ENCODE measurements at regions not wholly inside any gene's neighbourhood (a gene's known extent, or its start where the extent isn't known, plus 50 kb on each side); places are given as distances from the start of the nearest gene placed in this dataset.
A peak's percentile ranks its signal among the peaks of the same experiment; 100 is the strongest.

- peak in 2 of 3 experiments; percentile 49 to 72 for DNase-seq
Observed at GRCh38 chr2:74735009-74735408, 81.0 kb downstream of the SEMA4F start.

DNA sequence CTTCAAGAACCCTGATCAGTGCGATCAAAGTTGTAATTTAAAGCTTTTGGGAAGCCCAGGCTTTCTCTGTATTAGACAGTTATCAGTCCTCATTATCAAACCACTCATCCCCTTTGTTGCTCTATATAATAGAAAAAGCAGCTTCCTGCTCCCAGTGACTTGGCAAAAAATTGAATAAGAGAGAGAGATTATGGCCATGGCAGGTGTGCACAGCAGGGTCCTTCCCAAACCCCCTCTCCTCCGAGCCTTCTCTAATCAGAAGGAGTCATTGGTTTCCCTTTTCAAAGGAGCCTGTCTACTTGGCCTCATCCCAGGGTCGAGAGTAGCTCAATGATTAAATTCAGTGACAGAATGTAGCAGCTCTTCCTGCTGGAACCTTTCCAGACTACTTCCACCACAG, 81.5 kb downstream of the SEMA4F start:
- DNase-seq: peak in 2 of 3 experiments; percentile 68 to 92

- DNase-seq: no peak
Observed at GRCh38 chr2:74736589-74736988, 82.5 kb downstream of the SEMA4F start.

DNA sequence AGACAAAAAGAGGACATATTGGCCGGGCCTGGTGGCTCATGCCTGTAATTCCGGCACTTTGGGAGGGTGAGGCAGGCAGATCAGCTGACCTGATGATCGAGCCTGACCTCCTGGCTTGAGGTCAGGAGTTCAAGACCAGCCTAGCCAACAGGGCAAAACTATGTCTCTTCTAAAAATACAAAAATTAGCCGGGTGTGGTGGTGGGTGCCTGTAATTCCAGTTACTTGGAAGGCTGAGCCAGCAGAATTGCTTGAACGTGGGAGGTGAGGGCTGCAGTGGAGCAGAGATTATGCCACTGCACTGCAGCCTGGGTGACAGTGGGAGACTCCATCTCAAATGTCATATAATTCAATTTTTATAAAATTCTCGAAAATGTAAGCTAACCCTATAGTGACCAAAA, 84.5 kb downstream of the SEMA4F start:
- no peak for DNase-seq

GRCh38 chr2:74739129-74739528, 85.1 kb downstream of the SEMA4F start:
- DNase-seq: no peak

DNA sequence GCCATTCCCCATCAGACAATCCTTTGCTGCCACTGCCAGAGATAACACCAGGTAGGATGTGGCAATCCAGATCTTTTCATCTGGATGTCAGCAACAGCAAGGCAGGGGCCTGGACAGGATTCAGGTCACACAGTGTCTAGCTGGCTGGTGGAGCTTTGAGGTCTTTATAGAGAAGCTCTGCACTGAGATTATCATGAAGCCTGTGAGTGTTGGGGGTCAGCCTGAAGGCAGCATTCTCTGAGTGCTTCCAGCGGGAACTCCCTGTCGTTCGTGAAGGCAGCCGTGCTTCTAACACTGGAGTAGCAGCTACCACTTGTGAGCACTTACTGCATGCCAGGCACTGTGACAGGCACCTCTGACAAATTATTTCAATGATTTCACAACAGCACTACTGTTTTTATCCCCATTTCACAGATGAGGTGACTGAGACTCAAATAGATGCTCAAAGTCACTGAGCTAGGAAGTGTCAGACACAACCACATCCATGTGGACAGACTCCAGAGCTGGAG, 85.7 kb downstream of the SEMA4F start:
- no peak for DNase-seq

DNA sequence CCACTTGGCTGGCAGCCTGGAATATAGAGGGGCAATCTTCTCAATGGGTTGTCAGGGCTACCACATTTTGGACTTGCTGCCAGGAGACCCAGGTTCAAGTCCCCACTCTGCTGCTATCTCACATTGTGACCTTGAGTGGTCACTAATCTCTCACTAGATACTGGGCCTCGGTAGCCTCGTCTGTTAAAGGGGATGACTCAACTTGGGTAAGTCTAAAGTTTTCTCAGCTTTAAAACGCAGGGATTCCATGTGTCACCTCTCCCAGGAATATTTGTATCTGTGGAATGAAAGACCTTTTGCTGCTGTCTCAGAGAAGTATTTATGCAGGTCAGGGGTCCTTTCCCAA, 86.3 kb downstream of the SEMA4F start:
- no peak for DNase-seq

GRCh38 chr2:74740741-74741431, 86.8 kb downstream of the SEMA4F start:
- no peak for DNase-seq

DNA sequence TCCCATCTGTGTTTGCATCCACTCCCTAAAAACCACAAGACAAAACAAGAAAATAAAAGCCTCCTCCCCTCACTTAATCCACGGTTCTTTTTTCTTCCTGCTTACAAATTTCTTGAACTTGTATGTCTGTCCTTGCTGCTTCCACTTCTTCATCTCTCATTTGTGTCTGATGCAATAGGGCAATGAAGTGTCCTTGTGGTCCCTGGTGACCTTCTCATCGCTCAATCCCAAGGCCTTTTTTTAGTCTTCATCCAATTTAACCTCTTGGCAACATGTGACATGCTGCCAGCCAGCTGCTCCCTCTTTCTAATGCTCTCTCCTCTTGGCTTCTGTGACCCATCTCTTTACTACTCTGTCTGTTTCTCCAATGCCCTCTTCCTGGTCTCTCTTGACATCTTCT, 87.6 kb downstream of the SEMA4F start:
- no peak for DNase-seq

GRCh38 chr2:74742471-74742870, 88.4 kb downstream of the SEMA4F start:
- DNase-seq: no peak

DNA sequence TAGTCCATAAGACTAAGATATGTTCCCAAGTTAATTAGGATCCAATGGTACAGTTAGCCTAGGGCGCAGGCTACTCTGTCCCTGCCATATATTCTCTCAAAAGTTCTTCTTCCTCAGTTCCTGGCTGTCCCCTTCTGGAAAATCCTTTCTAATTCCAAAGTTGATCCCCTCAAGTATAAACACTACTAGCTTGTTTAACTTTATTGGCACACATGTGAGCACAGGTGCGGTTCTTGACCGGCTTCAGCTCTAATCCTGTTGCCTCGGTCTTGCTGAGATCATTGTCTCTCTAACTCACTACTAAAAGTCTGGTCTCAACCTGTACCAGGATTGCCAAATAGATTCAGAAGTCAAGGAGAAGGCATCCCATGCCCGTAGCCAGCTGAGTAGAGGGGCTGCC, 89.0 kb downstream of the SEMA4F start:
- DNase-seq: no peak

DNA sequence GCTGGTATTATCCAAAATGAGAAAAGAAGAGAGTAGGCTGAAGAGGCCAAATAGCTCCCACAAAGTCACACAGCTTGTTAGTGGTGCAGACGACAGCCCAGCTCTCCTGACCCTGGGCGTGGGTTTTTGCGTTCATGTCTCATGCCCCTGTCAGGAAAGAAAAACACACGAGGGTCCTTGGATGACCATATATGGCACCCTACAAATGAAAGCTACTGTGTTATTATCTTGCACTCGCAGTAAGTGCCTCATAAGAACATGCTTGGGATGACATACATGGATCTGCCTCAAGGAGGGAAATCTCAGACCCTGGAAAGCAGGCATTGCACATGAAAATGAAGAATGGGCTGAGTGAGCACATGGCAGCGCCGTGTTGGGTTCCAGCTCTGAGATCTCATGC, 89.7 kb downstream of the SEMA4F start:
- DNase-seq: no peak

GRCh38 chr2:74744731-74745515, 89.0 kb upstream of the HK2 start:
- no peak for DNase-seq

DNA sequence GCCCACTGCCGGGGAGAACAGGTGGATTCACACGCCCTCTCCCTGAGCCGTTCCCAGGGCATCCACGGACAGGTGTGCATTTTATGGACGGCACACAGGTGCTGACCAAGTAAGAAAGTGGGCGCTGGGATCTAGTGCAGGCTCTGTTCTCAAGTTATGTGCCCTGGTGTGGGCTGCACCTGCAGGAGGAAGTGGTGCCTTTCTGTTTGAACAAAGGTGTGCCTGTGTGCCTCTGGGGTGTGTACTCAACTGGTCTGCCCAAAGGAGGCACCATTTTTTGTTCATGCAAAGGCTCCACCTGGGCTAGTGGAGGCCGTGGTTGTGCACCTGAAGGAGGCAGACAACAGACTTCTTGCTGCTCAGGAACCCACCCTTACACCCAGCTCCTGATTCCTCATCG, 88.2 kb upstream of the HK2 start:
- DNase-seq: no peak

GRCh38 chr2:74746480-74746879, 87.4 kb upstream of the HK2 start:
- peak in 1 of 3 experiments; percentile 17 for DNase-seq

- no peak for DNase-seq
Observed at GRCh38 chr2:74747411-74748080, 86.4 kb upstream of the HK2 start.

- DNase-seq: no peak
Observed at GRCh38 chr2:74748665-74749064, 85.3 kb upstream of the HK2 start.

DNA sequence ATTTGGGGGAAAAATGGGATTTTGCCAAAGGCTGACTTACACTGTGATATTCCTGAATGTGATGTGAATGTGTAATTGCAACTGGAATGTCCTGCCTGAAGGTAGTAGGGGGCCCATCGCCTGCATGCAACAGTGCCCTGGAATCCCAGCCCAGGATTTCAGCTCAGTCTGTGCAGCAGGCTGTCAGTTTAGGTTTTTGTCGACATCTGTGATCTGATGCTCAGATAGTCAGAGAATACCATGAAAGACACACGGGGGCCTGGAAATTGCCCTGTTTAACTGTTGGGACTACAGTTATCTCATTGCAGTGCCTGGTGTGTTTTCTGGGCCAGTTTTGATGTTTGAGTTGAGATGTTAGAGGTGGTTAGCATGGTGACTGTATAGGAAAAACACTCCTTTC, 84.5 kb upstream of the HK2 start:
- no peak for DNase-seq

- no peak for DNase-seq
Observed at GRCh38 chr2:74751981-74752851, 81.7 kb upstream of the HK2 start.

- no peak for DNase-seq
Observed at GRCh38 chr2:74755386-74755785, 78.5 kb upstream of the HK2 start.

GRCh38 chr2:74756356-74756890, 77.5 kb upstream of the HK2 start:
- DNase-seq: no peak

- DNase-seq: no peak
Observed at GRCh38 chr2:74759986-74760385, 73.9 kb upstream of the HK2 start.
